ENCODE measurements at regions not wholly inside any gene's neighbourhood (a gene's known extent, or its start where the extent isn't known, plus 50 kb on each side); places are given as distances from the start of the nearest gene placed in this dataset.

- in situ Hi-C loops (cut with HindIII; ENCODE audit: low sequenced_read_pairs), result no loop called here
Measured at GRCh38 chr6:3596766-3597165, 139.9 kb upstream of the SLC22A23 start.

- in situ Hi-C loops (cut with HindIII; ENCODE audit: low sequenced_read_pairs), result no loop called here
Measured at GRCh38 chr6:3594201-3594600, 137.4 kb upstream of the SLC22A23 start.

GRCh38 chr6:3593161-3593560, 136.3 kb upstream of the SLC22A23 start:
- in situ Hi-C loops (cut with HindIII; ENCODE audit: low sequenced_read_pairs), result no loop called here

GRCh38 chr6:3592371-3592941, 135.6 kb upstream of the SLC22A23 start:
- in situ Hi-C loops (cut with HindIII; ENCODE audit: low sequenced_read_pairs), result no loop called here

- in situ Hi-C loops (cut with HindIII; ENCODE audit: low sequenced_read_pairs), result no loop called here
Measured at GRCh38 chr6:3591970-3592369, 135.1 kb upstream of the SLC22A23 start.

- in situ Hi-C loops (cut with HindIII; ENCODE audit: low sequenced_read_pairs), result no loop called here
Measured at GRCh38 chr6:3587660-3588059, 130.8 kb upstream of the SLC22A23 start.

DNA sequence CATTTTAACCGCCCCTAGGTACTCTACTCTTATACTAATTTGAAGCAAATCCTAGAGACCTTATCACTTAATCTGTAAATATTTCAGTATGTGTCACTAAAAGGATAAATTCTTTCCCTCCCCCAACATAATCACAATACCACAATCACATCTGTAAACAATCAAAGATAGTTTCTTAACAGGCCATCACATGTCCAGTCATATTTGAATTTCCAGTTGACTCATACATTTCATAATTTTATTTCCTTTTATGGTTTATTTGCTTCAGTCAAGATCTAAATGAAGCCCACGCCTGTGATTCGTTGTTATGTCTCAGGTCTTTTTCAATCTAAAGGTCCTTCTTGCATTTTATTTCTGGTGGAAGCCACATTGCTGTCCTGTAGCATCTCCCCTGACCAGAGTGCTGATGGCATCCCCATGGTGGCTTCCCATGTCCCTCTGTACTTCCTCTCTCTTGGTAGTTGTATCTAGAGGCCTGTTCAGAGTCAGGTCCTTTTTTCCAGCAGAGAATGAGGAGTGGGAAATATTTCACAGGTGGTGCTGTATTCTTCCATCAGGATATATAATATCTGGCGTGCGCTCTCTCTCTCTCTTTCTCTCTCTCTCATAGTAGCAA, 128.6 kb upstream of the SLC22A23 start:
- in situ Hi-C loops (cut with HindIII; ENCODE audit: low sequenced_read_pairs), result no loop called here

- in situ Hi-C loops (cut with HindIII; ENCODE audit: low sequenced_read_pairs), result loop anchor here (5.0 kb wide), 1 partner anchor 62 kb away; no protein-coding TSS in a partner anchor
Measured at GRCh38 chr6:3584606-3585005, 127.8 kb upstream of the SLC22A23 start.

DNA sequence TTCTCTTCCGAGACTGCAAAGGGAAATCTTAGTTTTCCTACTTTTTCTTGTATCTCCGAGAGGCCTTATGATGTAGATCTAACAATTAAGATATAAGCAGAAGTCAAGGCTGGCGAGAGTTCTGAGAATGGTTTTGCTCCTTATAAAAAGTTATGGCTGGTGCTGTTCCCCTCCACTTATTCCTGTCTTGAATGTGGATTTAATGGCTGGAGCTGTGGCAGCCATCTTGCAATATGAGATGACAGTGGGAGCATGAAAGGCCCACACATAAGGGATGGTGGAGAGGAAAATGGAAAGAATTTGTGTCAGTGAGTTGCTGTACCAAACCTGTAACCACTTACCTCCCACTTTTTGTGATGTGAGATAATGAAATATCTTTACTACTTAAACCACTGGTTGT, 124.6 kb upstream of the SLC22A23 start:
- in situ Hi-C loops (cut with HindIII; ENCODE audit: low sequenced_read_pairs), result loop anchor here (5.0 kb wide), 1 partner anchor 59 kb away; no protein-coding TSS in a partner anchor

GRCh38 chr6:3579652-3580175, 122.9 kb upstream of the SLC22A23 start:
- in situ Hi-C loops (cut with HindIII; ENCODE audit: low sequenced_read_pairs), result loop anchor here (5.0 kb wide), 1 partner anchor 57 kb away; no protein-coding TSS in a partner anchor

GRCh38 chr6:3578981-3579380, 122.1 kb upstream of the SLC22A23 start:
- in situ Hi-C loops (cut with HindIII; ENCODE audit: low sequenced_read_pairs), result no loop called here

GRCh38 chr6:3577517-3577916, 120.7 kb upstream of the SLC22A23 start:
- in situ Hi-C loops (cut with HindIII; ENCODE audit: low sequenced_read_pairs), result no loop called here

DNA sequence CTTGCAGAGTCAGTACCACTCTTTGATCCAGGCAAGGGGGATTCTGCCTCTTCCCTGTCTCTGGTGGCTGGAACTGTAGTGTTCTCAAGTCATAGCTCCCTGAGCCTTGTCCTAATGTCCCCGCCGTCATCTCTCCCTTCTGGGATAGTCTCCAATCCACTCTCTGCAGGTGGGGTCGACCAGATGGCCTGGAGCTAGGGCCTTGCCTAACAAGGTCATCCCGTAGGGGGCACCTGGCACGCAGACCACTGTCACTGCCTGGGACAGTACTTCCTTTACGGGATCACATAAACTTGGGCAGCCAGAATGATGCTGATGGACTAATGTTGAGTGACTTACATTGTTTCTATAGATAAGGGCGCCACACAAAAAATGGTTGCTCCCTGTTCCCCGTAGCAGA, 118.9 kb upstream of the SLC22A23 start:
- in situ Hi-C loops (cut with HindIII; ENCODE audit: low sequenced_read_pairs), result no loop called here

- in situ Hi-C loops (cut with HindIII; ENCODE audit: low sequenced_read_pairs), result no loop called here
Measured at GRCh38 chr6:3575166-3575565, 118.3 kb upstream of the SLC22A23 start.

DNA sequence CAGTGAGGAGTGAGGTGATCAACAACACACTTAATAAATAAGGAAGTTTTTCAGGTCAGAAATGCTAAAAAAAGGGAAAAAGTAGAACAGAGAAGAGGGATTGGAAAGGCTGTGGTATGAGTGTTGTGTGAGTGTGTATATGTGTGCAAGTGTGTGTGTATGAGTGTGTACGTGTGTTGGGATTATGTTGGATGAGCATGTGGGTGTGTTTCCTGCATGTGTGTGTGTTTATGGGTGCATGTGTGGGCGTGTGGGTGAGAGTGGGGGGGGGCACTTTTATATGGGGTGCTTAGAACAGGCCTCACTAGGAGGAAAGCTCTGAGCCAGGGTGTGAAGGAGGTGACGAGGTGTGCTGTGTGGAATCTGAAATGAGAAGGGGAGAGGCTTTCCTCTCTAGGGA, 116.8 kb upstream of the SLC22A23 start:
- in situ Hi-C loops (cut with HindIII; ENCODE audit: low sequenced_read_pairs), result no loop called here

- in situ Hi-C loops (cut with HindIII; ENCODE audit: low sequenced_read_pairs), result no loop called here
Measured at GRCh38 chr6:3571836-3572235, 115.0 kb upstream of the SLC22A23 start.

DNA sequence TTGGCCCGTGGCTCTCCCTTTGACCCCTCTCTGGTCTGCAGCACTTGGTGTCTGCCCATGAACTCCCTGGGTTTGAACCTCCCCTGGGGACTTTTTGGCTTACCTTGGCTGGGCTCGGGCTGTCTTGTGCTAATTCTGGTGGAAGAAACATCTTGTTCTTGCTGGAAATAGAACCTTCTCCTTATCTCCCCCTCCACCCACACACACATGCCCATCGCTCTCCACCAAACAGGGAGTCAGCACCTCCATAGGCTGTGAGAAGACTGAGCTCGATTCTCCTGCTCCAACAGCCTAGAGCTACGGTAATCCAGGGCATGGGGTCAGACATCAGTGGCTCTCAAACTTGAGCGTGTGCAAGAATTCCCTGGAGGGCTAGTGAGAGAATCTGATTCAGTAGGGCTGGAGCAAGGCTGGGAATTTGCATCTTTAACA, 114.4 kb upstream of the SLC22A23 start:
- in situ Hi-C loops (cut with HindIII; ENCODE audit: low sequenced_read_pairs), result no loop called here

GRCh38 chr6:3569816-3570215, 113.0 kb upstream of the SLC22A23 start:
- in situ Hi-C loops (cut with HindIII; ENCODE audit: low sequenced_read_pairs), result no loop called here

- in situ Hi-C loops (cut with HindIII; ENCODE audit: low sequenced_read_pairs), result no loop called here
Measured at GRCh38 chr6:3568396-3569082, 111.7 kb upstream of the SLC22A23 start.

GRCh38 chr6:3566812-3567211, 110.0 kb upstream of the SLC22A23 start:
- in situ Hi-C loops (cut with HindIII; ENCODE audit: low sequenced_read_pairs), result no loop called here

GRCh38 chr6:3565291-3565690, 108.4 kb upstream of the SLC22A23 start:
- in situ Hi-C loops (cut with HindIII; ENCODE audit: low sequenced_read_pairs), result no loop called here

DNA sequence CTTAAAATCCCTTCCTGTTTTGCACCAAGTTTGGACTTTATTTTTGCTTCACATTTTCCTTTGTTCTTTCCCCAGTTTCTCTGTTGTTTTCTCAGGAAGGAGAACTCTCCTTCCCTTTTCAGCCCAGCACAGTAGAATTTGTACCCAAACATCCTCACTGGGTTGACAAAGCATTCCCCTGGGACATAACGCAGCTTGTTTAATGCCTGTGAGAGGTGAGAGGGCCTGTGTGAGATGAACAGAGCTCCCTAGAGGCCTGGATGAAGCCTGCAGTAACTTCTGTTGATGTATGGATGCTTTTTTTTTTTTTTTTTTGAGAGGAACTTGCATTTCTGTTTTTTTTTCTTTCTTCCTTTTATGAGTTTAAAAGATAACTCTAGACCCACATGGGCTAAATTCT, 104.9 kb upstream of the SLC22A23 start:
- in situ Hi-C loops (cut with HindIII; ENCODE audit: low sequenced_read_pairs), result no loop called here
